ENCODE measurements at regions not wholly inside any gene's neighbourhood (a gene's known extent, or its start where the extent isn't known, plus 50 kb on each side); places are given as distances from the start of the nearest gene placed in this dataset.

DNA sequence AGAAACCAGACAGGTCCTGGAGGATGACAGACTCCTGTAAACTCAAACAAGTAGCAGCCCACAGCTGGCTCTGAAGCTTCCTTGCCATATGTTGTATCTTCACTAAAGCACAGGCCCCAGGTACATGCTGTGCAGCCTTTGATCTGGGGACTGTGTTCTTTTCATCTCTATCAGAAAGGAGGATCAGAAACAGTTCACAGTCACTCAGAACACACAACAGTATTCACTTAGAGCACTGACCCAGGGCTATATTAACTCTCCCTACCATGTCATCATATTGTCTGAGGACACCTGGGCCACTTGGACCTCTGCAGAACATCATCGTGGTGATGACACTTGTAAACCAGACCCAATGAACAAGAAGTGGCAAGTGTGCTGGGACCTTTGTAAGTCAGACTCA is 222.0 kb downstream of the SETD4 start:
- no peak for DNase-seq
- Histone ChIP-seq H3K9me3 (no peaks in the 10 kb centered on the region), H3K36me3 (no peaks in the 10 kb centered on the region), H3K4me3 (no peak overlapping the region), H3K4me1 (peaks cover 0 to 12% (median 4%) of the 10 kb centered on the region in 9 donors), H3K27me3 (peaks cover 0 to 6% (median 0%) of the 10 kb centered on the region in 7 donors), H3K27ac (no peak overlapping the region)
- no peak for TF ChIP-seq CTCF (IDR thresholded peaks at IDR 0.05)
- 44 to 50% methylated on average over 1 of the region's 1 CpG for WGBS, 2 donors
- intact Hi-C loops (cut with DNase I) = loop anchor here in 6 of 10 donors (5.0 to 10.0 kb wide), 5 partner anchors 64 to 1096 kb away; no protein-coding TSS in a partner anchor
- peak in 1 of 8 donors; percentile 50 for ATAC-seq

DNA sequence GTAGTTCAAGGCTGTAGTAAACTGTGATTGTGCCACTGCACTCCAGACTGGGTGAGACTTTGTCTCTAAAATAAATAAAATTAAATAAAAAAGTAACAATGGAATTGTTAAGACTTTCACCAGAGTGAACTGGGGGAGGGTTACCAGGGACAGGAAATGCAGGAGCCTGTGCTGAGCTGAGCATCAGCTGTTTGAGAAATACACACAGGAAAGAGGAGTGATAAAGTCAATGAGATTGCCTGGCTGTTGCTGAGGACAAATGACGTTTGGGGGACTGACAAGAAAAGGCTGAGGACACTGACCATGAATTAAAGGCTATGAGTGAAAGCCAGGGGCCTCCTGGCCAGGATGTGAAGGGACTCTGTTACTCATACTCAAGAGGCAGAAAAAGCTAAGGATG is 226.3 kb downstream of the SETD4 start:
- peaks cover 0 to 5% (median 0%) of the 10 kb centered on the region in 9 donors for H3K4me1 ChIP-seq
- DNase-seq = no peak
- WGBS, 2 donors = 4 to 13% methylated on average over 1 of the region's 1 CpG
- peak in 4 of 8 donors; percentile 33 to 68 (median 58) for ATAC-seq
- H3K36me3 ChIP-seq = no peaks in the 10 kb centered on the region
- H3K27ac ChIP-seq = peak overlapping the region in 2 of 10 donors; percentile 7 to 58
- H3K27me3 ChIP-seq = peaks cover 0 to 18% (median 6%) of the 10 kb centered on the region in 7 donors
- H3K4me3 ChIP-seq = no peak overlapping the region
- intact Hi-C loops (cut with DNase I) = loop anchor here in 3 of 10 donors (10.0 kb wide), 3 partner anchors 59 to 1089 kb away; no protein-coding TSS in a partner anchor
- no peaks in the 10 kb centered on the region for H3K9me3 ChIP-seq
- no peak for TF ChIP-seq CTCF (IDR thresholded peaks at IDR 0.05)

- Histone ChIP-seq H3K27ac (peak overlapping the region in 2 of 10 donors; percentile 7 to 58), H3K36me3 (no peaks in the 10 kb centered on the region), H3K9me3 (no peaks in the 10 kb centered on the region), H3K27me3 (peaks cover 0 to 18% (median 6%) of the 10 kb centered on the region in 7 donors), H3K4me3 (no peak overlapping the region), H3K4me1 (peaks cover 0 to 4% (median 0%) of the 10 kb centered on the region in 9 donors)
- TF ChIP-seq CTCF (IDR thresholded peaks at IDR 0.05) = no peak
- intact Hi-C loops (cut with DNase I) = loop anchor here in 3 of 10 donors (10.0 kb wide), 3 partner anchors 59 to 1089 kb away; no protein-coding TSS in a partner anchor
- ATAC-seq = no peak
- no peak for DNase-seq
- 49 to 51% methylated on average over 3 of the region's 3 CpGs for WGBS, 2 donors
These were observed 226.9 kb downstream of the SETD4 start for GRCh38 chr21:35833388-35833787.

DNA sequence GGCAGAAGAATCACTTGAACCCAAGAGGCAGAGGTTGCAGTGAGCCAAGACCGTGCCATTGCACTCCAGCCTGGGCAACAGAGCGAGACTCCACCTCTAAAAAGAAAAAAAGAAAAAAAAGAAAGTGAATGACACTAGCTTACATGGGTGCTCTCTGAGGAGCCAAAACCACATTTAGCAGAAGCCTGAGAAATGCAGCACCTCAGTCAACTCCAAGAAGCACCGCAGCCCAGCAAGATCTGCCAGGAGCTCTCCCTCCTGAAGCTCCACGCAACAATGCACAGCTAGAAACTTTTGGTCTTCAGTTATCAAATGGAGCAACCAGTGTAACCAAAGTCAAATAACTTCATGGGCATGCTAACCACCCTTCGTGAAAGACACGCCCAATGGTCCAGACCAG is 229.1 kb downstream of the SETD4 start:
- DNase-seq = no peak
- H3K27me3 ChIP-seq = peaks cover 0 to 24% (median 6%) of the 10 kb centered on the region in 7 donors
- TF ChIP-seq CTCF (IDR thresholded peaks at IDR 0.05) = no peak
- H3K36me3 ChIP-seq = no peaks in the 10 kb centered on the region
- H3K4me3 ChIP-seq = no peak overlapping the region
- H3K4me1 ChIP-seq = peaks cover 0 to 4% (median 0%) of the 10 kb centered on the region in 9 donors
- H3K9me3 ChIP-seq = no peaks in the 10 kb centered on the region
- WGBS, 2 donors = 92 to 96% methylated on average over 6 of the region's 6 CpGs
- ATAC-seq = no peak
- no peak overlapping the region for H3K27ac ChIP-seq
- intact Hi-C loops (cut with DNase I) = loop anchor here in 3 of 10 donors (10.0 kb wide), 3 partner anchors 56 to 1086 kb away; no protein-coding TSS in a partner anchor

All from heart right ventricle (tissue), 16 donors.